Cardiac fibroblast (primary cell): ENCODE measurements at regions not wholly inside any gene's neighbourhood (a gene's known extent, or its start where the extent isn't known, plus 50 kb on each side); places are given as distances from the start of the nearest gene placed in this dataset.

ENCODE experiments used
- DNase-seq, 2 donors: peaks; one replicate each; pipeline versions ENCODE4 v3.0.0 to v3.0.0-alpha.2; 2010; ENCODE audit warnings: low read depth in 2 of 2
- H3K4me3 ChIP-seq, 2 donors: replicated peaks in 1 of 2; 1 replicate in 1 of 2; 2 replicates in 1 of 2; pipeline ENCODE4 v1.5.1; 2011; ENCODE audit warnings: low read depth in 2 of 2, low read length in 2 of 2, mild to moderate bottlenecking in 2 of 2, moderate library complexity in 1 of 2
- CTCF ChIP-seq: IDR thresholded peaks from one replicate; pipeline ENCODE4 v1.5.1; 2011; ENCODE audit warnings: low read depth, mild to moderate bottlenecking, low read length, inconsistent platforms

GRCh38 chr15:46732060-46732459 is 985.2 kb upstream of the SEMA6D start:
- H3K4me3 ChIP-seq, result no peak overlapping the region
- no peak for TF ChIP-seq CTCF
- no peak for DNase-seq

GRCh38 chr15:46735115-46735514 is 982.2 kb upstream of the SEMA6D start:
- no peak for TF ChIP-seq CTCF
- H3K4me3 ChIP-seq, result no peak overlapping the region
- DNase-seq, result no peak

- DNase-seq, result no peak
- no peak overlapping the region for H3K4me3 ChIP-seq
- no peak for TF ChIP-seq CTCF
Measured at GRCh38 chr15:46751303-46751702, 966.0 kb upstream of the SEMA6D start.

GRCh38 chr15:46753946-46754345 is 963.4 kb upstream of the SEMA6D start:
- H3K4me3 ChIP-seq, result no peak overlapping the region
- no peak for TF ChIP-seq CTCF
- no peak for DNase-seq

GRCh38 chr15:46763091-46763490 is 954.2 kb upstream of the SEMA6D start:
- DNase-seq, result no peak
- no peak for TF ChIP-seq CTCF
- no peak overlapping the region for H3K4me3 ChIP-seq

GRCh38 chr15:46764851-46765250 is 952.5 kb upstream of the SEMA6D start:
- no peak for DNase-seq
- H3K4me3 ChIP-seq, result no peak overlapping the region
- TF ChIP-seq CTCF, result no peak

GRCh38 chr15:46766021-46766420 is 951.3 kb upstream of the SEMA6D start:
- DNase-seq, result no peak
- no peak for TF ChIP-seq CTCF
- no peak overlapping the region for H3K4me3 ChIP-seq
